HG03025 (cell line): ENCODE measurements at regions not wholly inside any gene's neighbourhood (a gene's known extent, or its start where the extent isn't known, plus 50 kb on each side); places are given as distances from the start of the nearest gene placed in this dataset.
"Not testable (repeated sequence)": the region's sequence is repeated elsewhere in the genome, so short reads cannot be mapped to it uniquely, and the experiment has no call there.

Experiments
- ATAC-seq: cut with Tn5 transposase; IDR thresholded peaks from one replicate; pipeline ENCODE4 v1.9.1; 2021; ENCODE audit warnings: mild to moderate bottlenecking, moderate library complexity; ENCODE audit not compliant: unreplicated experiment, low FRiP score

DNA sequence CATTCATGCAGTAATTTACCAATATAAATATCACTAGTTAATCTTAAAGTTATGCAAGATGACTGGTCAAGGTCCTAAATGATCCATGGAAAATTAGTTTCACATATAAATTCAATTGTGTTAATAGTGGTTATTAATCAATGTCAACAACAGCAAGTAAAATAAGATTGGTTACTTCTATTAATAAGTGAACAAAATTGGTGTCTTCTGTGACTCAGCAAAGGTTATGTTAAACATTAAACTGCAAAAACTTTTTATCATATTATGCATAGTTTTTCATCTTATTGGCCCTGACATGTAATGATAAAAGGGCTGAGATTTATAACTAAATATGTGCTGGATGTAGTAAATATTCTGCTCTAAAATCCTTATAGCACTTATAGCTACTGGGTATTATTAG, 359.0 kb upstream of the UBE2E3 start:
- no peak for ATAC-seq

DNA sequence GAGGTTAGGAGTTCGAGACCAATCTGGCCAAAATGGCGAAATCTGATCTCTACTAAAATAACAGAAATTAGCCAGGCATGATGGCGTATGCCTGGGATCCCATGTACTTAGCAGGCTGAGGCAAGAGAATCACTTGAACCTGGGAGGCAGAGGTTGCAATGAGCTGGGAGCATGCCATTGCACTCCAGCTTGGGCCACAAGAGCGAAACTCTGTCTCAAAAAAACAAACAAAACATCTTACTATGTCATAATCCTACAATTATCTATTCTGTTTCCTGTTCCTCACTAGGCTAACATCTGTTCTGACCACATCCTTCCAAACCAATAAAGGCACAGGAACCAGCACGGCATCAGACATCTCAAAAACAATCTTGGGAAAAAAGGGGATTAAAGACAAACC, 361.8 kb upstream of the UBE2E3 start:
- ATAC-seq: no peak

DNA sequence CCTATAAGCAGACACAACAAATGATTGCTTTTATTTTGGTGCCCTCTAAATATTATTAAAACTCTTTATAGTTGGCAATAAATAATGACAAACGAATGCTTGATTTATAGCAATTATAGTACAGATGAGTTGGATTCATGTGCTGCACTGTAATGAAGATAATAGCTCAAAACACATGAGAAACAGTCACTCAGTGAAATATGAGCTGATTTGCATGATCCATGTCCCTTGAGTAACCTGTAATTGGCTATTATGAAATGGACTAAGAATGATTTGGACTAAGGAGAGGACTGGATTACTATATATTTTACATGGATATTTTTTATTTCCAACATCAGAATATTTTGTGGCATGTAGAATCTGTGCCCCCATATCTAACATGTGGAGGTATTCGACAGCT, 365.6 kb upstream of the UBE2E3 start:
- no peak for ATAC-seq

DNA sequence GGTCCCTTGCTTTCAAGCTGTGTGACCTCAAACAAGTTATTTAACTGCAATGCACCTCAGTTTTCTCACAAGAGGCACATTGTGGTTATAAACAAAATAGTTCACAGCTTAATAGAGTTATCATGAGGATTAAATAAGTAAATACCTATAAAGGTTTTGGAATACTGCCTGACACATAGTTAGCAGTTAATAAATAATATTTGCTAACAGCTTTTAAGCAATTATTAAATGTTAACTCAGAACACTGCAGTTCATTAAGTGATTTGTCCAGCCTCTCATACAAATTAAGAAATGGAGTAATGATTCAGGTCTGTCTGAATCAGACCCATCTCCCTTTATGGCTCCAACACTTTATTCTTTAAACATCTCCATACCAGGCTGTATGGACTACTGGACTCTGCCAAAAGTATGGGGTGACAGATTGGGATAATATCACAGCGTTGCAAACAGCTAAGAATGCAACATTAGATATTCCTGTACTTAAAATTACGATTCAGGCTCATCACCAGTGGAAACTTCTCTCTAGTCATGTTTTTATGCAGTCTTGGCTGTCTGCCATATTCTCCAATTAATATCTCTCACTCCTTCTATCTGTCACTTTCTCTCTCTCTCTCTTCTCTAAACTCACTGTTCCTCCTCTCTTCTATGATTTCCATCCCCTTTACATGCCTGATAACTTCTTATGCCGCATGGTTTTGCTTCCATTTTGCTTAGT, 370.6 kb upstream of the UBE2E3 start:
- no peak for ATAC-seq

DNA sequence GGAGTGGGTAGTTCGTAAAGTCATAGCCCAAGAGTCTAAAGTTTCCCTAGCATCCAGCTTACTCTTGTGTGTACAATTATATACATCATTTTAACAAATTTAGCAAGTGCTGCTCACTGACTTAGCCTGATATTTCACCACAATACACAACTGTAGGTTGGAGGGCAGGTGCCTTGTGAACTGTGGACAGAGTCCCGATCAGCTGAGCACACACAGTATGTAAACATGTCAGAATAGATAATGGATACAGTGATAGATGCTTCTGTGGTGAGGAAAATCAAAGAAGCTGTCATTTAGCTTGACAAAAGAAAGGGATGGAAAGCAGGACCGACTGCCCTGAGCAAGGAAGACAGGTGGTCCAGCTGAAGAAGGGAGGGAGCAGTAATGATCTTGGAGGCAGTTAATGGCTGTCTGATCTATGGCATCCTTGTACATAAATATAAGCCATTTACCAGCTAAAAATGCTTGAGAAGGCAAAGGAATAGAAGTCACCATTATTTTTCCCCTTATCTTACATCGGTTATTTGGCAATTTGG, 372.8 kb upstream of the UBE2E3 start:
- ATAC-seq: no peak

DNA sequence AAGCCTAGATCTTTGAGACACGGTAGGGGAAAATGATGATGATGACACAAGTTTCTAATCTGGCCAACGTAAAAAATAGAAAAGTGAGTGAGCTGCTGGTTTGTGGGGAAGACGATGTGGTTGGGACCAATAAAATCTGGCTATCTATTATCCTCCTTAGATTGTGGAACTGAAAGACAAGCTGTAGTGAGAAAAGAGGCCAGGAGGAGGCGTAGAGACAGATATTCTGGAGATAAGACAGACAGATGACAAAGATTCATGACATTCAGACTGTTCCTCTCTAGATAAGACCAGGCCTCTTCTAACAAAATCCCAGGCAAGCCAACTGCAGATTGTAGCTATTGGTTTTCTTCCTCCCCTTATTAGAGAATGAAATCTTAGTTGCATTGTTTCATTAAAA, 376.3 kb upstream of the UBE2E3 start:
- ATAC-seq: no peak

DNA sequence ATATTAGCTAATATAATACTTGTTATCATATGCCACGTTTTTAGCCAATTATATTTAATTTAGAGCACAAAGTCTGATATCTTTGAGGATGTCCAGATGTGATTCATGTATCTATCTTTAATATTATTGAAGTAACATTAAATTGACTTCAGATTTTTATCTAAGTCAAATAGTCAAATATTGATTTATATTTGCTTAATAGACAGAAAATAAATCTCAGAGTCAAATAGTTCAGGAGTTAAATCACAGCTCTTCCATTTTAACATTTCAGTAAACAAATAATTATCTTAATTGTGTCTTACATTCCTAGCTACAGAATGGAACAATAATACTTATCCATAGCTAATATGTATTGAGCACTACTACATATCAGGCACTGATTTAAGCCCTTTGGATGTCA, 379.4 kb upstream of the UBE2E3 start:
- ATAC-seq: no peak

DNA sequence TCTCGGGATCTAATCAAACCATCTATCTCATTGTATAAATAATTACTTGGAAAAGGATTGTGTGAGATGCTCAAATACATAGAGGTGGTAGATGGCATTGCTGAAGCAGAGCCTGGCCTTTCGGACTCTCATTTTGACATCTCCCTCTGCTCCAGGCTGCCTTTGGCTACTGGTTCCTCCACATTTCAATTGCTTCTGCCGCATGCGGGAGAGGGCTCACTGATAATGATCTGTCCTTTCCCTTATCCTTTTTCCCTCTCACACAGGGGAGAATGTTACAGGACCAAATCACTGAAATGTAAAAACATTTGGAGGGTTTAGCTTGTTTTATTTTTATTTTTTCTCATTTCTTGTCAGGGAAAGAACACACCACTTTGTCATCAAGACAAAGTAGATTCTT, 380.6 kb upstream of the UBE2E3 start:
- no peak for ATAC-seq

DNA sequence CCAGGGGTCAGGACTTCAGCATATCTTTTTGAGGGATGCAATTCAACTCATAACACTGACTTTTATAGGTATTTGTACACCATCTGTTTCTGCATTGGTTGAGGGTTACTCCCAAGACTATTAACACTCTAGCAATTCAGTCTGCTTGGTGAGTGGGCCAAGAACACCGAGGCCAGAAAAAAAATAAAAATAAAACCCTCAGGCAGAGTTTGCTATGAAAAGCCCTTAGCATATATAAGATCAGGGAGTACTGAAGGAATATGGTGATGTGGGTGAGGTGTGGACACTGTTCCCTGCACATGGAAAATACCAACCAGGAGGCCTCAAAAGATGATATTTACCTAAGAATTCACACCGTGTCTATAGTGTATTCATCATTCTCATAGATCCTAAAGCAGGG, 383.2 kb upstream of the UBE2E3 start:
- no peak for ATAC-seq

DNA sequence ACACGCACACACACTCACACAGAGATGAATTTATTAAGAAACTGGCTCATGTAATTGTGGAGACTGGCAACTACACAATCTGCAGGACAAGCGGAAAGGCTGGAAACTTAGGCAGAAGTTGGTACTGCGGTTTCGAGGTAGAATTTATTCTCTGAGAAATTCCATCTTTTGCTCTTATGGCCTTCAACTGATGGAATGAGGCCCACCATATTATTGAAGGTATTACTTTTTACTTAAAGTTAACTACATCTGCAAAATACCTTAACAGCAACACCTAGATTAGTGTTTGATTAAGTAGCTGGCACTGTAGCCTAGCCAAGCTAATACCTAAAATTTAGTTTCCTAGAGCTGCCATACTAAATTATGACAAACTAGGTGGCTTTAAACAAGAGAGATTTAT, 384.0 kb upstream of the UBE2E3 start:
- ATAC-seq: no peak

DNA sequence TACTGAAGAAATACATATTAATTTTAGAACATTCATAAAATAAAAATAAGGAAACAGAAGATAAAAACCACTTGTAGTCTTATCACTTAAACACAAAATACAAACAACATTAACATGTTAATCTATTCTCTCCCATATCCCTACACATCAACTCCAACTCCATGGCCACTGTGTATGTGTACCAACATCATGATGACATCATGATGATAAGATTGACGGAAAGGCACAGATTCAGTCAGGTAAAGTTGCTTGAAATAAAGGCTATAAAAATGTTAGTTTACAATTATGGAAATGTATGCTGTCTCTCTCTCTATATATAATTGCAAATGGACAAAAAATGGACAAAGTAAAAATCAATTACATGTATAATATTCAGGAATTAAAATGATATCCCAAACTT, 388.5 kb upstream of the UBE2E3 start:
- no peak for ATAC-seq

DNA sequence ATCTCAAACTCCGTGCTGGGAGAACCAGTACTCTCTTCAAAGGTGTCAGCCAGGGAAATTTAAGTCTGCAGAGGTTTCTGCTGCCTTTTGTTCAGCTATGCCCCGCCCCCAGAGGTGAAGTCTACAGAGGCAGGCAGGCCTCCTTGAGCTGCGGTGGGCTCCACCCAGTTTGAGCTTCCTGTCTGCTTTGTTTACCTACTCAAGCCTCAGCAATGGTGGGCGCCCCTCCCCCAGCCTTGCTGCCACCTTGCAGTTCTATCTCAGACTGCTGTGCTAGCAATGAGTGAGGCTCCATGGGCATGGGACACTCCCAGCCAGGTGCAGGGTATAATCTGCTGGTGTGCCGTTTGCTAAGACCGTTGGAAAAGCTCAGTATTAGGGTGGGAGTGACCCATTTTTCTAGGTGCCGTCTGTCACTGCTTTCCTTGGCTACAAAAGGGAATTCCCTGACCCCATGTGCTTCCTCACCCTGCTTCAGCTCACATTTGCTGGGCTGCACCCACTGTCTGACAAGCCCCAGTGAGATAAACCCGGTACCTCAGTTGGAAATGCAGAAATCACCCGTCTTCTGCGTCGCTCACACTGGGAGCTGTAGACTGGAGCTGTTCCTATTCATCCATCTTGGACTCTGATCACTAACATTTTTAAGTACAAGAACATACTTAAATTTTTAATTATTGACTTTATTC, 389.2 kb upstream of the UBE2E3 start:
- ATAC-seq: not testable (repeated sequence)

DNA sequence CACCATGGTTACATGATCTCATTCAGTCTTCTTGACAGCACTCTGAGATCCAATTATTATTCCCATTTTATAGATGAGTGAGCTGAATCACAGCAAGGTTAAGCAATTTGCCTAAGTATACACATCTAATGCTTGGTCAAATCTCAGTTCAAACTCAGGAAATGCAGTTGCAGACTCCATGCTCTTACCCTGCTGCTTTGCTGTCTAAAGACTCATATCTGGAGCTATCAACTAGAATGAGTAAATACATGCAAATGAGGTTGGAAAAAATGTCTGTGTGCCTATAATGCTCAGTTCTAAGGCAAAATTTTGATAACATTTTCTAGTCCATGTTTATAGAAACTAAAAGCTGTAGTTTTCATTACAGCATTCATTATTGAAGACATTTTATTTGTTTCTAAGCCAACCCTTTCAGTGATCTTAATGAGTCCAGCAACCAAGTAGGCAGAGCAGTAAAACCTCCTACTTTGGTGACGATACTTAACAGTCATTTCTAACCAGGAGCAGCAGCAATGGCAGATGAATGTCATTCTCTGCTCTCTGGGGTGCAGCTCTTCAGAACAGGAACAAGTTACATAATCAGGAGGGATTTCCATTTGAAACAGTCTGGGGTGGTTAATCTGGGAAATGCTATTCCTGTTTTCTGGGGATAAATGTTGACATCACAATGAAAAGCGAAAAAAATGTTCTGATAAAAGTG, 396.8 kb upstream of the UBE2E3 start:
- no peak for ATAC-seq

DNA sequence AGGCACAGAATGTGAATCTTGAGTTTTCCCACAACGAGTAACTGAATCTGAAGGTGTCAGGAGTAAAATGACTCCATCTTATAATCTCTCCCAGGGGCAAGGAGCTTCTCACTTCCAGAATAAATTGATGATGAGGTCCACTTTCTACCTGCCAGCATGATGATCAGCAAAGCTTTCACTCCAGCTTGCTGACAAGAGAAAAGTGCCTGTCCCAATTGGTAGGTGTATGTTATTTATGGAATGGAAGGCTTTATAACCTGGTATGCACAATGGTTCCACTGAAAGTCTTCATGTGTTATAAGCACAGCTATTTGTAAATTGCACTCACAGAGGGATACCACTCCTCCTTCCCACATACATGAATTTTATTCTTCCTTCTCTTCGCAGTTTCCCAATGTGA, 401.0 kb upstream of the UBE2E3 start:
- no peak for ATAC-seq

DNA sequence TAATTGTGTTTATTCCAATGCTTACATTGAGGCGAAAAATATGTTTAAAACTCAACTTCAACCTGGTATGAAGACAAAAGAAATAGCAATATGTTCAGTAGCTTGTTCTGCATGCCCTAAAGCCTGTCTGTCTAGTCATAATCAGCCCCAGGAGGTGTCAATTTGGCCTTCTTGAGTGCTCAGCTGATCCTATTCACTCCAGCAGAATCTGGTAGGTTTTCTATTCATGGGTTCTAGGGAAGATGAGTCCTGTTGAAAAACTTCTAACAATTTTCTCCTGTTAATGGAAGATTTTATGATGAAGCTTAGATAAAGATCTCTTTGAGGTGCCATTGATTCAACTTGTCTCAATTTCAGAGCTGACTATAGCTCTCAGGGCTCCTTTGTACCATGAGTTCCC, 402.0 kb upstream of the UBE2E3 start:
- no peak for ATAC-seq

DNA sequence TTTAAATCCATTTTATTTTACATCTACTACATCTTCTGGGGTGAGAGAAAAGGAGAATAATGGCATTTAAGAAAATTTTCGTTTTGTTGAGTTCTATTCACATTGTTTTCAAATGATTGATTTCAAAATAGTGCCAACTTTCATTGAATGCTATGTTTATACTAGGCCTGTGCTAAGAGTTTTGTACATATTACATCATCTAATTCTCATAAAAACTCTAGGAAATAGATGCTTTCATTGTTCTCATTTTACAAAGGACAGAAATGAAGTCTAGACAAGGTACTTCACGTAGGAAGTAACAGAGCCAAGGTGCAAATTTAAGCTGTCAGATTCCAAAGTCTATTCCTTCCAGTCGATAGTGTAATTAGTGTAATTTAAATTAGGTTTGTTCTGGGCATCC, 402.8 kb upstream of the UBE2E3 start:
- ATAC-seq: no peak

DNA sequence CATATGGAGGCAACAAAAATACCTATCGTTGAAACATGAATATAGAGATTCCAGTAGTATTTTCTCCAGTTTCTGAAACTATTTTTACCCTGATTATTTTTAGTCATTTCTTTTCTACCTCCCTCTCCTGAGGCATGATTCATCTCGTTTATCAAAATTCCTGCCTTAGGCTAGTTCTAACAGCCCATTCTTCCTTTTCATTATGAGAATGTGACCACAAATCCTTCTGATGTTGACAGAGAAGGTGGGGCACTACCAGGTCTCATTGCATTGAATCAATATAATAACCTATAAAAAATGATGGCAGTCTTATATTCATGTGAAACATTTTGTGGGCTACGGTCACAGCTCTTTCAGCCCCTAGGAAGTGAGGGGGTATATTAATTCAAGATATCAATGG, 406.5 kb upstream of the UBE2E3 start:
- no peak for ATAC-seq

DNA sequence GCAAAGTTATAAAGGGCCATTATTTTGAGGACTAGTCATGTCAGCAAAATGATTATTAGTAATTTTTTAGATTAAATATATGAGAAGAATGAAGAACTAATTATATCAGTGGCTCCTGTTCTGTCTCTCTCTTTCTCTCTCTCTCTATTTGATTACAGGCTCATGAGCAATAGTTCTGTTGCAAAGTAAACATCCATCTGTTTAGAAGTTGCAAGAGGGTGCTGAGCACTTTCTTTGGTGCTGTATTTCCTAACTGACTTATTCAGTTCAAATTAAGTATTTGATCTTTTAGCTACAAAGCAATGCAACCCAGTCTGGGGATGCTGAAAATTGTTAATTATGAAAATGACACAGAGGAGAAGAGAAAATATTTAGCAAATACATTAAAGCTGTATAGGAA, 408.1 kb upstream of the UBE2E3 start:
- no peak for ATAC-seq

DNA sequence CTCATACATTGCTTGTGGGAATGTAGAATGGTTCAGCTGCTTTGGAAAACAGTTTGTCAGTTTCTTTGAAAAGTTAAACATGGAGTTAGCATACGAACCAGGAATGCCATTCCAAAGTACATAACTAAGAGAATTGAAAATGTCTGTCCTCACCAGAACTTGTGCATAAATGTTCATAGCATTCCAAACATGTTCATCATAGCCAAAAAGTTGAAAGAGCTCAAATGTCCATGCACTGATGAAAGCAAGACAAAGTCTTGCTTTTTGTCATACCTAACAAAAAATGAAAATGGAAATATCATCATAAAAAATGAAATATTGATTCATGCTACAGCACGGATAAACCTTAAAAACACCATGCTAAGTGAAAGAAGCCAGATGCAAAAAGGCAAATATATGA, 408.8 kb upstream of the UBE2E3 start:
- no peak for ATAC-seq

DNA sequence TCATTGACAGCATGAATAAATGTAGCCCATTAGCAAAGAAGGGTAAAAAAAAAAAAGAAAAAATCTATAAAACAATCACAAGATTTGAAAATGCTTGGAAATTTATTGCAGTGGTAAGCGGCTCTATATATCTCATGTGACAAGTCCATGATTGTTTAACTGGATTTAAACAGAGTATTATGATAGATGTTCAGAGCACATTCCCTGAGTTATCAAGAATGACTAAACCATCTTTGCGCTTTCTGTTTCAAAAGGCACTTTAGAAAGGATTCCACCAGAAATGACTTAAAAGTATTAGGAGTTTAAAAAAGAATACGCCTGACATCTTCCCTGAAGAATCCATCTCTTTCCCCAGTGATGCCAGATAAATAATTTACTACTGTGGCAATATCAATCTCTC, 409.5 kb upstream of the UBE2E3 start:
- ATAC-seq: no peak

DNA sequence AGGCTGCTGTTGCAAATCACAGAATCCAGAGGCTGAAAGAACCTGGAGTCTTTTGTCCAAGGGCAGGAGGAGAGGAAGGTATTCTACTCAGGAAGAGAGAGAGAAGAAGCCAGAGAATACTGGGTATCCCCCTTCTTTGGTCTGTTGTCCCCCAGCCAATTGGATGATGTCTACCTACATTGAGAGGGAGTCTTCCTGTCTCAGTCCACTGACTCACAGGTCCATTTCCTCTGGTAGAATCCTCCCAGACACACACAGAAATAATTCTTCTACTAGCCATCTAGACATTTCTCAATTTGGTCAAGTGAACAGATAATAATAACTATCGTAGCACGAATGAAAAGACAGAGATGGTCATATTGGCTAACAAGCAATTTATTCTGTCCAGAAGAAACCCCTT, 416.4 kb upstream of the UBE2E3 start:
- no peak for ATAC-seq

DNA sequence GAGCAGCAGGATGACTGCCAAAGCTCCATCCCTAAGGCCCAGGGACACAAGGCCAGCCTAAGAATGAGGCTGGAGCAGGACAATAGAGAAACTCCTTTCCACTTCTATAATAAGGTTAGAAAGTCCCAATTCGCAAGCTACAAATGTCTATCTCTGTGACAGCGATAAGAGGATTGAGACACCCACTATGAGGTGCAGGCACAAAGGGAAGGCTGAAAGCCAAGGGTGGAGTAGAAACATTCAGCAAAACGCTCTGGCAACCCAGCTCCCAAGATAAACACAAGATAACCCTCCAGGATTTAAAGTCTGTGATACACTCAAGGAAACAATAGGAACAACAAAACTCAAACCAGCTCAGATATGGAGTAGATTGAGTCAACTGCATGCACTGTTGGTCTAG, 418.0 kb upstream of the UBE2E3 start:
- ATAC-seq: no peak
